ENCODE measurements at regions not wholly inside any gene's neighbourhood (a gene's known extent, or its start where the extent isn't known, plus 50 kb on each side); places are given as distances from the start of the nearest gene placed in this dataset.
"Not testable (repeated sequence)": the region's sequence is repeated elsewhere in the genome, so short reads cannot be mapped to it uniquely, and the experiment has no call there.

GRCh38 chr7:142523821-142524460 is 225.3 kb upstream of the PRSS1 start:
- DNase-seq, result no peak

GRCh38 chr7:142522735-142523134 is 226.5 kb upstream of the PRSS1 start:
- DNase-seq, result no peak

- not testable (repeated sequence) for DNase-seq
Observed at GRCh38 chr7:142520885-142521284, 228.4 kb upstream of the PRSS1 start.

GRCh38 chr7:142520455-142520854 is 228.8 kb upstream of the PRSS1 start:
- DNase-seq, result not testable (repeated sequence)

GRCh38 chr7:142519079-142520078 is 229.9 kb upstream of the PRSS1 start:
- no peak for DNase-seq

GRCh38 chr7:142516038-142516501 is 233.2 kb upstream of the PRSS1 start:
- peak; percentile 55 for DNase-seq

- DNase-seq, result not testable (repeated sequence)
Observed at GRCh38 chr7:142514716-142515115, 234.6 kb upstream of the PRSS1 start.

GRCh38 chr7:142513178-142513955 is 235.9 kb upstream of the PRSS1 start:
- DNase-seq, result no peak

- no peak for DNase-seq
Observed at GRCh38 chr7:142511801-142512200, 237.5 kb upstream of the PRSS1 start.

GRCh38 chr7:142511374-142511773 is 237.9 kb upstream of the PRSS1 start:
- no peak for DNase-seq

GRCh38 chr7:142509235-142509634 is 240.0 kb upstream of the PRSS1 start:
- not testable (repeated sequence) for DNase-seq

- no peak for DNase-seq
Observed at GRCh38 chr7:142508251-142508650, 241.0 kb upstream of the PRSS1 start.

GRCh38 chr7:142507799-142508198 is 241.5 kb upstream of the PRSS1 start:
- DNase-seq, result no peak

- DNase-seq, result not testable (repeated sequence)
Observed at GRCh38 chr7:142507066-142507465, 242.2 kb upstream of the PRSS1 start.

- DNase-seq, result no peak
Observed at GRCh38 chr7:142506601-142507000, 242.7 kb upstream of the PRSS1 start.

GRCh38 chr7:142503949-142504348 is 245.3 kb upstream of the PRSS1 start:
- DNase-seq, result not testable (repeated sequence)

- no peak for DNase-seq
Observed at GRCh38 chr7:142503036-142503435, 245.2 kb upstream of the PRSS58 start.

- DNase-seq, result no peak
Observed at GRCh38 chr7:142501434-142501833, 243.6 kb upstream of the PRSS58 start.

GRCh38 chr7:142500366-142500765 is 242.5 kb upstream of the PRSS58 start:
- no peak for DNase-seq

- DNase-seq, result no peak
Observed at GRCh38 chr7:142499635-142500034, 241.8 kb upstream of the PRSS58 start.

- no peak for DNase-seq
Observed at GRCh38 chr7:142498364-142498763, 240.5 kb upstream of the PRSS58 start.

- peak; percentile 40 for DNase-seq
Observed at GRCh38 chr7:142496545-142496991, 238.7 kb upstream of the PRSS58 start.

- not testable (repeated sequence) for DNase-seq
Observed at GRCh38 chr7:142495879-142496278, 238.0 kb upstream of the PRSS58 start.

All from activated CD4-positive, alpha-beta T cell treated with anti-CD3 and anti-CD28 coated beads, Interleukin-2, Interleukin-6, amounts not matched to agents 100 ng/mL and 50 ng/mL, durations not matched to agents 16 hours and 8 hours (primary cell).